SK-N-SH (cell line): ENCODE measurements at regions not wholly inside any gene's neighbourhood (a gene's known extent, or its start where the extent isn't known, plus 50 kb on each side); places are given as distances from the start of the nearest gene placed in this dataset.

Experiments
- CTCF ChIA-PET: fragments of 300-600, 350-600 bp; formaldehyde crosslinking; extraction: SDS; loops from one replicate; lab custom pipeline; 2021; lab: Yijun Ruan, JAX
- POLR2A ChIA-PET: fragments of 350-600 bp; sonication (Branson Sonifier 250); formaldehyde crosslinking; extraction: SDS; loops from one replicate; lab custom pipeline; 2020; ENCODE audit warnings: antibody characterized with exemption, inconsistent platforms; lab: Yijun Ruan, JAX
- DNase-seq: peaks from one replicate; pipeline ENCODE4 v3.0.0; 2012
- H2AFZ ChIP-seq: fragments of 200-600 bp; sonication (generic); 2 replicates; pipeline ENCODE4 v1.8.1; 2016; ENCODE audit warnings: antibody characterized with exemption, mild to moderate bottlenecking, low read depth
- H3F3A ChIP-seq: fragments of 200-600 bp; sonication (generic); replicated peaks from 2 replicates; pipeline ENCODE3; 2016; ENCODE audit warnings: antibody characterized with exemption, mild to moderate bottlenecking; ENCODE audit not compliant: insufficient read depth
- H3K27ac ChIP-seq, 2 experiments: fragments of 200-500 bp in 1 of 2; fragments of 200-600 bp in 1 of 2; sonication (Bioruptor generic) in 1 of 2; sonication (generic), shearing (Covaris generic) in 1 of 2; 2 replicates each; pipeline versions ENCODE4 v1.5.1 to v1.6.1; 2014 to 2016; ENCODE audit warnings: low read depth in 2 of 2, inconsistent platforms in 1 of 2, low read length in 1 of 2, mild to moderate bottlenecking in 1 of 2, mixed read lengths in 1 of 2
- H3K27me3 ChIP-seq: fragments of 200-600 bp; sonication (generic), shearing (Covaris generic); 2 replicates; pipeline ENCODE4 v1.6.1; 2016; ENCODE audit warnings: mixed run types; ENCODE audit not compliant: insufficient read depth
- H3K36me3 ChIP-seq, 2 experiments: fragments of 200-500 bp in 1 of 2; fragments of 200-600 bp in 1 of 2; sonication (Bioruptor generic) in 1 of 2; sonication (generic) in 1 of 2; replicated peaks in 1 of 2; 2 replicates each; pipeline versions ENCODE3 to v1.5.1; 2014 to 2016; ENCODE audit warnings: low read length in 1 of 2, mild to moderate bottlenecking in 1 of 2; ENCODE audit not compliant: insufficient read depth in 2 of 2, control insufficient read depth in 1 of 2
- H3K4me1 ChIP-seq, 2 experiments: fragments of 200-500 bp in 1 of 2; fragments of 200-600 bp in 1 of 2; sonication (Bioruptor generic) in 1 of 2; sonication (generic), shearing (Covaris generic) in 1 of 2; 2 replicates each; pipeline versions ENCODE4 v1.5.1 to v1.6.1; 2014 to 2016; ENCODE audit warnings: low read depth in 1 of 2, low read length in 1 of 2, mixed run types in 1 of 2; ENCODE audit not compliant: insufficient read depth in 2 of 2, control insufficient read depth in 1 of 2
- H3K4me2 ChIP-seq: fragments of 200-600 bp; sonication (generic), shearing (Covaris generic); 2 replicates; pipeline ENCODE4 v1.6.1; 2017; ENCODE audit warnings: mixed run types
- H3K4me3 ChIP-seq, 2 experiments: fragments of 200-500 bp in 1 of 2; fragments of 200-600 bp in 1 of 2; sonication (Bioruptor generic) in 1 of 2; sonication (generic), shearing (Covaris generic) in 1 of 2; 2 replicates each; pipeline versions ENCODE4 v1.5.1 to v1.8.1; 2014 to 2016; ENCODE audit warnings: low read depth in 2 of 2, inconsistent platforms in 1 of 2, low read length in 1 of 2, mild to moderate bottlenecking in 1 of 2, mixed read lengths in 1 of 2, moderate library complexity in 1 of 2
- H3K79me2 ChIP-seq: fragments of 200-600 bp; sonication (generic); 2 replicates; pipeline ENCODE4 v1.8.1; 2017; ENCODE audit warnings: mild to moderate bottlenecking; ENCODE audit not compliant: insufficient read depth
- H3K9ac ChIP-seq: fragments of 200-600 bp; sonication (generic); 2 replicates; pipeline ENCODE4 v1.6.1; 2017; ENCODE audit warnings: mixed run types
- H3K9me2 ChIP-seq: fragments of 200-600 bp; sonication (generic); 2 replicates; pipeline ENCODE4 v1.6.1; 2017; ENCODE audit warnings: mixed run types
- H3K9me3 ChIP-seq: fragments of 200-600 bp; sonication (generic); 2 replicates; pipeline ENCODE4 v1.6.1; 2017; ENCODE audit warnings: mixed run types, mild to moderate bottlenecking, moderate library complexity
- H4K20me1 ChIP-seq: fragments of 200-600 bp; sonication (generic); 2 replicates; pipeline ENCODE4 v1.6.1; 2017; ENCODE audit warnings: mild to moderate bottlenecking, mixed run types; ENCODE audit not compliant: insufficient read depth
- CHD2 ChIP-seq: fragments of 150-350 bp; IDR thresholded peaks from 2 replicates; pipeline ENCODE4 v1.6.1; 2018; ENCODE audit warnings: low read length; ENCODE audit not compliant: partially characterized antibody
- ELF1 ChIP-seq: IDR thresholded peaks from 2 replicates; pipeline ENCODE4 v1.4.0; 2012
- FOSL2 ChIP-seq: IDR thresholded peaks from 2 replicates; pipeline ENCODE4 v1.4.0; 2012; ENCODE audit warnings: low read depth, mild to moderate bottlenecking, moderate library complexity, borderline replicate concordance
- FOXJ3 ChIP-seq: sonication (generic); formaldehyde crosslinking; IDR thresholded peaks from 2 replicates; pipeline ENCODE4 v1.5.1; 2020; ENCODE audit warnings: mild to moderate bottlenecking, missing genetic modification reagents
- JUND ChIP-seq: IDR thresholded peaks from 2 replicates; pipeline ENCODE4 v1.4.0; 2012
- MAX ChIP-seq: IDR thresholded peaks from 2 replicates; pipeline ENCODE4 v1.4.0; 2012; ENCODE audit warnings: low read depth
- MEF2A ChIP-seq: IDR thresholded peaks from 2 replicates; pipeline ENCODE4 v1.4.0; 2012; ENCODE audit warnings: low read depth, borderline replicate concordance
- MXI1 ChIP-seq: IDR thresholded peaks from 2 replicates; pipeline ENCODE4 v1.6.1; 2012; ENCODE audit warnings: mild to moderate bottlenecking, low read depth, low read length, improper control_type of control experiment
- NFIC ChIP-seq: IDR thresholded peaks from 2 replicates; pipeline ENCODE4 v1.4.0; 2012; ENCODE audit warnings: borderline replicate concordance
- RAD21 ChIP-seq: IDR thresholded peaks from 2 replicates; pipeline ENCODE4 v1.6.1; 2012; ENCODE audit warnings: mild to moderate bottlenecking, low read length
- RCOR1 ChIP-seq: fragments of 150-350 bp; IDR thresholded peaks from 2 replicates; pipeline ENCODE4 v1.6.1; 2017; ENCODE audit warnings: antibody characterized with exemption, low read length
- REST ChIP-seq: IDR thresholded peaks from 2 replicates; pipeline ENCODE4 v1.6.1; 2012; ENCODE audit warnings: mild to moderate bottlenecking, low read depth, low read length, moderate library complexity
- RFX5 ChIP-seq: IDR thresholded peaks from 2 replicates; pipeline ENCODE4 v1.6.1; 2012; ENCODE audit warnings: mild to moderate bottlenecking, improper control_type of control experiment, low read length
- SIN3A ChIP-seq: IDR thresholded peaks from 2 replicates; pipeline ENCODE4 v1.6.1; 2012; ENCODE audit warnings: low read depth, mild to moderate bottlenecking, low read length, moderate library complexity, borderline replicate concordance
- SMC3 ChIP-seq: IDR thresholded peaks from 2 replicates; pipeline ENCODE4 v1.6.1; 2012; ENCODE audit warnings: low read depth, low read length, improper control_type of control experiment
- TCF12 ChIP-seq: IDR thresholded peaks from 2 replicates; pipeline ENCODE4 v1.4.0; 2012
- USF1 ChIP-seq: IDR thresholded peaks from 2 replicates; pipeline ENCODE4 v1.4.0; 2012; ENCODE audit warnings: low read depth, borderline replicate concordance
- YY1 ChIP-seq: IDR thresholded peaks from 2 replicates; pipeline ENCODE4 v1.4.0; 2012; ENCODE audit warnings: low read depth, mild to moderate bottlenecking
- ZBTB33 ChIP-seq: IDR thresholded peaks from 2 replicates; pipeline ENCODE4 v1.4.0; 2012; ENCODE audit warnings: low read depth, borderline replicate concordance
- WGBS: methylation state at CpG from one replicate; pipeline ENCODE4 v1.1.6; 2017; ENCODE audit warnings: low lambda C conversion rate; 5-methylcytosine and 5-hydroxymethylcytosine counted together
- TF ChIP-seq, protein P1 (sequence below): fragments of 200-600 bp; sonication (generic); IDR thresholded peaks from 2 replicates; pipeline ENCODE4 v1.6.1; 2017; ENCODE audit warnings: antibody characterized with exemption, mild to moderate bottlenecking, moderate library complexity
- TF ChIP-seq, protein P2 (sequence below): fragments of 150-350 bp; IDR thresholded peaks from 2 replicates; pipeline ENCODE4 v1.6.1; 2016; ENCODE audit warnings: mild to moderate bottlenecking, low read depth, low read length

- no peaks in the 10 kb centered on the region for H3F3A ChIP-seq
- CTCF ChIA-PET = no interaction called here
- no peaks in the 10 kb centered on the region for H3K9me3 ChIP-seq
- H3K4me1 ChIP-seq = no peaks in the 10 kb centered on the region; a peak in 1 of 4 replicates
- no peak overlapping the region for H3K27ac ChIP-seq
- H3K9me2 ChIP-seq = no peaks in the 10 kb centered on the region
- POLR2A ChIA-PET = no interaction called here
- DNase-seq = no peak
- H4K20me1 ChIP-seq = no peaks in the 10 kb centered on the region
- H3K79me2 ChIP-seq = no peaks in the 10 kb centered on the region
- 51% methylated on average over 5 of the region's 5 CpGs for WGBS
- H3K27me3 ChIP-seq = no peaks in the 10 kb centered on the region
- no peak overlapping the region for H2AFZ ChIP-seq
- H3K36me3 ChIP-seq = no peaks in the 10 kb centered on the region
- H3K9ac ChIP-seq = no peak overlapping the region
- no peak for TF ChIP-seq RFX5
- TF ChIP-seq RAD21 = no peak
- TF ChIP-seq MEF2A = no peak
- TF ChIP-seq JUND = peak; percentile 59
- no peak for TF ChIP-seq MXI1
- no peak for TF ChIP-seq USF1
- no peak for TF ChIP-seq RCOR1
- peak; percentile 23; the same call in 1 of the 2 replicates for TF ChIP-seq TCF12
- no peak for TF ChIP-seq SMC3
- peak; percentile 69; the same call in 1 of the 2 replicates for TF ChIP-seq FOSL2
- H3K4me3 ChIP-seq = no peak overlapping the region
- H3K4me2 ChIP-seq = no peak overlapping the region
Measured at GRCh38 chr2:144131042-144131441, 388.9 kb downstream of the ZEB2 start.

GRCh38 chr2:144130551-144130950 lies 389.4 kb downstream of the ZEB2 start:
- Histone ChIP-seq H3K4me2 (no peak overlapping the region), H2AFZ (no peak overlapping the region), H3K4me3 (no peak overlapping the region), H3K9me3 (no peaks in the 10 kb centered on the region), H3K9me2 (no peaks in the 10 kb centered on the region), H3K36me3 (no peaks in the 10 kb centered on the region), H3K4me1 (no peaks in the 10 kb centered on the region; a peak in 1 of 4 replicates), H3K79me2 (no peaks in the 10 kb centered on the region), H3K27ac (no peak overlapping the region), H3K9ac (no peak overlapping the region), H3F3A (no peaks in the 10 kb centered on the region), H3K27me3 (no peaks in the 10 kb centered on the region), H4K20me1 (no peaks in the 10 kb centered on the region)
- CTCF ChIA-PET = interaction anchor here (0.7 to 1.3 kb wide), 2 partner anchors 14 to 112 kb away, joined by 3 read pairs; no protein-coding TSS in a partner anchor
- POLR2A ChIA-PET = no interaction called here
- DNase-seq = no peak
- TF ChIP-seq NFIC (no peak), CHD2 (no peak), ELF1 (no peak), FOXJ3 (no peak), SMC3 (no peak), MEF2A (no peak), ZBTB33 (no peak), SIN3A (no peak), REST (no peak), MAX (no peak), YY1 (no peak)
- TF ChIP-seq, protein P1, sequence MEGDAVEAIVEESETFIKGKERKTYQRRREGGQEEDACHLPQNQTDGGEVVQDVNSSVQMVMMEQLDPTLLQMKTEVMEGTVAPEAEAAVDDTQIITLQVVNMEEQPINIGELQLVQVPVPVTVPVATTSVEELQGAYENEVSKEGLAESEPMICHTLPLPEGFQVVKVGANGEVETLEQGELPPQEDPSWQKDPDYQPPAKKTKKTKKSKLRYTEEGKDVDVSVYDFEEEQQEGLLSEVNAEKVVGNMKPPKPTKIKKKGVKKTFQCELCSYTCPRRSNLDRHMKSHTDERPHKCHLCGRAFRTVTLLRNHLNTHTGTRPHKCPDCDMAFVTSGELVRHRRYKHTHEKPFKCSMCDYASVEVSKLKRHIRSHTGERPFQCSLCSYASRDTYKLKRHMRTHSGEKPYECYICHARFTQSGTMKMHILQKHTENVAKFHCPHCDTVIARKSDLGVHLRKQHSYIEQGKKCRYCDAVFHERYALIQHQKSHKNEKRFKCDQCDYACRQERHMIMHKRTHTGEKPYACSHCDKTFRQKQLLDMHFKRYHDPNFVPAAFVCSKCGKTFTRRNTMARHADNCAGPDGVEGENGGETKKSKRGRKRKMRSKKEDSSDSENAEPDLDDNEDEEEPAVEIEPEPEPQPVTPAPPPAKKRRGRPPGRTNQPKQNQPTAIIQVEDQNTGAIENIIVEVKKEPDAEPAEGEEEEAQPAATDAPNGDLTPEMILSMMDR = no peak
- TF ChIP-seq, protein P2, sequence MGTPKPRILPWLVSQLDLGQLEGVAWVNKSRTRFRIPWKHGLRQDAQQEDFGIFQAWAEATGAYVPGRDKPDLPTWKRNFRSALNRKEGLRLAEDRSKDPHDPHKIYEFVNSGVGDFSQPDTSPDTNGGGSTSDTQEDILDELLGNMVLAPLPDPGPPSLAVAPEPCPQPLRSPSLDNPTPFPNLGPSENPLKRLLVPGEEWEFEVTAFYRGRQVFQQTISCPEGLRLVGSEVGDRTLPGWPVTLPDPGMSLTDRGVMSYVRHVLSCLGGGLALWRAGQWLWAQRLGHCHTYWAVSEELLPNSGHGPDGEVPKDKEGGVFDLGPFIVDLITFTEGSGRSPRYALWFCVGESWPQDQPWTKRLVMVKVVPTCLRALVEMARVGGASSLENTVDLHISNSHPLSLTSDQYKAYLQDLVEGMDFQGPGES = no peak
